Left renal pelvis (tissue), 4 donors: ENCODE measurements at regions not wholly inside any gene's neighbourhood (a gene's known extent, or its start where the extent isn't known, plus 50 kb on each side); places are given as distances from the start of the nearest gene placed in this dataset.

Experiments
- DNase-seq, 4 donors: peaks; one replicate each; pipeline ENCODE4 v3.0.0-alpha.2; 2013; ENCODE audit warnings: low read depth in 4 of 4, low spot score in 3 of 4

- DNase-seq = no peak
Measured at GRCh38 chr3:189455009-189455408, 176.2 kb upstream of the TP63 start.

- DNase-seq = no peak
Measured at GRCh38 chr3:189455641-189456417, 175.4 kb upstream of the TP63 start.

- DNase-seq = no peak
Measured at GRCh38 chr3:189457201-189457607, 174.0 kb upstream of the TP63 start.

GRCh38 chr3:189457631-189458412, 173.4 kb upstream of the TP63 start:
- DNase-seq = no peak

- DNase-seq = peak in 3 of 4 donors; percentile 2 to 15 (median 8)
Measured at GRCh38 chr3:189458528-189458927, 172.7 kb upstream of the TP63 start.

GRCh38 chr3:189459231-189459630, 172.0 kb upstream of the TP63 start:
- DNase-seq = no peak

- no peak for DNase-seq
Measured at GRCh38 chr3:189460511-189460910, 170.7 kb upstream of the TP63 start.

- DNase-seq = no peak
Measured at GRCh38 chr3:189464799-189465198, 166.4 kb upstream of the TP63 start.

GRCh38 chr3:189466004-189466403, 165.2 kb upstream of the TP63 start:
- DNase-seq = no peak

- DNase-seq = no peak
Measured at GRCh38 chr3:189467451-189467850, 163.7 kb upstream of the TP63 start.

GRCh38 chr3:189474944-189475343, 156.2 kb upstream of the TP63 start:
- DNase-seq = no peak

- no peak for DNase-seq
Measured at GRCh38 chr3:189477614-189478013, 153.6 kb upstream of the TP63 start.

- DNase-seq = no peak
Measured at GRCh38 chr3:189486556-189486955, 144.6 kb upstream of the TP63 start.

GRCh38 chr3:189488241-189488767, 142.9 kb upstream of the TP63 start:
- DNase-seq = no peak

GRCh38 chr3:189490337-189490736, 140.9 kb upstream of the TP63 start:
- no peak for DNase-seq

GRCh38 chr3:189490749-189491148, 140.4 kb upstream of the TP63 start:
- DNase-seq = no peak

GRCh38 chr3:189491831-189492230, 139.4 kb upstream of the TP63 start:
- DNase-seq = no peak

GRCh38 chr3:189493271-189493670, 137.9 kb upstream of the TP63 start:
- no peak for DNase-seq

GRCh38 chr3:189494632-189495031, 136.6 kb upstream of the TP63 start:
- DNase-seq = no peak

GRCh38 chr3:189496375-189497138, 134.6 kb upstream of the TP63 start:
- no peak for DNase-seq
